Progenitor cell of endocrine pancreas (in vitro differentiated cells): ENCODE measurements at regions not wholly inside any gene's neighbourhood (a gene's known extent, or its start where the extent isn't known, plus 50 kb on each side); places are given as distances from the start of the nearest gene placed in this dataset.
"Not testable (repeated sequence)": the region's sequence is repeated elsewhere in the genome, so short reads cannot be mapped to it uniquely, and the experiment has no call there.

Source experiments
- DNase-seq: peaks from one replicate; pipeline ENCODE4 v3.0.0; 2021; ENCODE audit warnings: low spot score; ENCODE audit not compliant: unreplicated experiment
- H3K27ac Mint-ChIP-seq: 2 replicates; pipeline ENCODE4 v1.8.0; 2021; ENCODE audit warnings: mild to moderate bottlenecking, moderate library complexity, mixed read lengths
- H3K27me3 Mint-ChIP-seq: 2 replicates; pipeline ENCODE4 v1.8.0; 2021; ENCODE audit warnings: mixed read lengths
- H3K36me3 Mint-ChIP-seq: 2 replicates; pipeline ENCODE4 v1.8.0; 2022; ENCODE audit warnings: mixed read lengths; ENCODE audit not compliant: insufficient read depth
- H3K4me1 Mint-ChIP-seq: 2 replicates; pipeline ENCODE4 v1.8.0; 2021; ENCODE audit warnings: low read depth, mixed read lengths
- H3K4me3 Mint-ChIP-seq: 2 replicates; pipeline ENCODE4 v1.8.0; 2021; ENCODE audit warnings: low read depth, mild to moderate bottlenecking, moderate library complexity, mixed read lengths
- H3K9me3 Mint-ChIP-seq: 2 replicates; pipeline ENCODE4 v1.8.0; 2021; ENCODE audit warnings: low read depth, mixed read lengths
- TF ChIP-seq, protein P1 (sequence below): fragments of 200-600 bp; sonication (generic); IDR thresholded peaks from one replicate; pipeline ENCODE4 v1.5.0; 2021; ENCODE audit warnings: antibody characterized with exemption, mild to moderate bottlenecking; ENCODE audit not compliant: unreplicated experiment

DNA sequence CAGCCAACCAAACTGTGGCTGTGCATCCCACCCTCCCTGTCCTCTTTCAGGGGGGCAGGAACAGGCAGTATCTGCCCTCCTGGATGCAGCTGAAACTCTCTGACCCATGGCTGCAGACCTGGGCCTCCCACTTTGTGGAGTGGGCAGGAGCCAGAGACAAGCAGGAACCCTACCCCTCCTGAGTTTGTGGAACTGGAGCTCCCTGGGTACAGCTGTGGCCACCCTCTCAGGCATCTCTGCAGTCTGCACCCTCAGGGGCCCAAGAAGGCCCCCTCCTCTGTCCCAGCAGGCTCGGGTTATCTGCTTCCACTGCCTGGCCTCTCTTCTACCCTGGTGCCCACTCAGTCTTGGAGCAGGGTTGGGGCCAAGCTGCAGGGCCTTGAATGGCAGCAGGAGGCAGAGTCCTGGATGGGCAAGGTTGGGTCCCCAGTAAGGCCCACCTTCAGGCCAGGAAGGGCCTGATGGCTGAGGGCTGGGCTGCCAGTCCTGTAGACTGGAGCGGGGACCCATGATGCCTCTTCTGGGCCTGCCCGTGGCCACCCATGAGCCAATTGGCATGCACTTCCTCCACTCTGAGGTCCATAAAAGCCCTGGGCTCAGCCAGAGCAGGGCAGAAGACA lies 619.9 kb downstream of the KIF4B start:
- TF ChIP-seq, protein P1, sequence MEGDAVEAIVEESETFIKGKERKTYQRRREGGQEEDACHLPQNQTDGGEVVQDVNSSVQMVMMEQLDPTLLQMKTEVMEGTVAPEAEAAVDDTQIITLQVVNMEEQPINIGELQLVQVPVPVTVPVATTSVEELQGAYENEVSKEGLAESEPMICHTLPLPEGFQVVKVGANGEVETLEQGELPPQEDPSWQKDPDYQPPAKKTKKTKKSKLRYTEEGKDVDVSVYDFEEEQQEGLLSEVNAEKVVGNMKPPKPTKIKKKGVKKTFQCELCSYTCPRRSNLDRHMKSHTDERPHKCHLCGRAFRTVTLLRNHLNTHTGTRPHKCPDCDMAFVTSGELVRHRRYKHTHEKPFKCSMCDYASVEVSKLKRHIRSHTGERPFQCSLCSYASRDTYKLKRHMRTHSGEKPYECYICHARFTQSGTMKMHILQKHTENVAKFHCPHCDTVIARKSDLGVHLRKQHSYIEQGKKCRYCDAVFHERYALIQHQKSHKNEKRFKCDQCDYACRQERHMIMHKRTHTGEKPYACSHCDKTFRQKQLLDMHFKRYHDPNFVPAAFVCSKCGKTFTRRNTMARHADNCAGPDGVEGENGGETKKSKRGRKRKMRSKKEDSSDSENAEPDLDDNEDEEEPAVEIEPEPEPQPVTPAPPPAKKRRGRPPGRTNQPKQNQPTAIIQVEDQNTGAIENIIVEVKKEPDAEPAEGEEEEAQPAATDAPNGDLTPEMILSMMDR: no peak
- no peak overlapping the region for H3K4me3 Mint-ChIP-seq
- no peak overlapping the region for H3K27ac Mint-ChIP-seq
- H3K27me3 Mint-ChIP-seq: no peaks in the 10 kb centered on the region
- no peaks in the 10 kb centered on the region for H3K9me3 Mint-ChIP-seq
- H3K4me1 Mint-ChIP-seq: no peaks in the 10 kb centered on the region
- H3K36me3 Mint-ChIP-seq: no peaks in the 10 kb centered on the region
- no peak for DNase-seq

DNA sequence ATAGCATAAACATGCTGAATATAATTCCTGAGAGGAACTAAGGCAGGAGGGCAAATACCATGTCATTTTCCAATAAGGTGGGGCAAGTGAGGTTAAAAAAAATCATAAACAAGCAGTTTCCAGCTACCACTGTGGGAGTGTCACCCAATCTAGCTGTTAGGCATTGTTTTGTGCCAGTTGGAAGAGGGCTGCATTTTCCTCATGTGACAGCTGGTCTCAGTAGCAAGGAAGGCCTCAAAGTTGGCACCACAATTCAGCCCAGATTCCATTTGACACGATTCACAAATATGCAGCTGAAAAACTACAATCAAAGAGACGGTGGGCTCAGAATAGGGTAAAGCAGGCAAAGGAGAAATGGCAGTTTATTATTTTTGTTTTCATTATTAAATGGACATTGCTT lies 636.1 kb downstream of the KIF4B start:
- no peak for DNase-seq

GRCh38 chr5:155655569-155655968 lies 642.0 kb downstream of the KIF4B start:
- DNase-seq: no peak
- Mint-ChIP-seq H3K36me3 (no peaks in the 10 kb centered on the region), H3K9me3 (peaks cover 2% of the 10 kb centered on the region), H3K4me1 (no peaks in the 10 kb centered on the region), H3K4me3 (no peak overlapping the region), H3K27me3 (peaks cover 3% of the 10 kb centered on the region), H3K27ac (no peak overlapping the region)
- TF ChIP-seq, protein P1: no peak

More for the DNA sequence above, 636.1 kb downstream of the KIF4B start:
- Mint-ChIP-seq H3K4me1 (no peaks in the 10 kb centered on the region), H3K36me3 (no peaks in the 10 kb centered on the region), H3K9me3 (peaks cover 2% of the 10 kb centered on the region), H3K27me3 (peaks cover 3% of the 10 kb centered on the region), H3K4me3 (no peak overlapping the region), H3K27ac (peak overlapping the region; percentile 65)
- TF ChIP-seq, protein P1: no peak

DNA sequence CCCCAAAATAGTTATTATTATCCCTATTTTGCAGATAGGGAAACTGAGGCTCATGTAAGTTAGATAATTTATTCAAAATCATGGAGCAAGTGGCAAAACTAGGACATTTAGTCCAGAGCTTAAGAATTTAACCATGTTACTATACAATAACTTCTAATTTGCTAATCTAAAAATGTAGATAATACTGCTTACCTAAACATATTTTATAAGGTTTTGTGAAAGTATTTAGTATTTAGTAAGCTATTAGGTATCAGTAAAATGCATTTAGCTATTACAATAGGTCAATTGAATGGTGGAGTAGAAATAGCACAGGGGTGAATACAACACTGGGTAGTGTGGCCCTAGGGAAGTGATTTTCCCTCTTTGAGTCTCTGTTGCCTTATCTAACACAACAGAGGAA lies 648.3 kb downstream of the KIF4B start:
- H3K9me3 Mint-ChIP-seq: no peaks in the 10 kb centered on the region
- no peaks in the 10 kb centered on the region for H3K36me3 Mint-ChIP-seq
- no peak overlapping the region for H3K4me3 Mint-ChIP-seq
- peaks cover 23% of the 10 kb centered on the region for H3K27me3 Mint-ChIP-seq
- H3K27ac Mint-ChIP-seq: no peak overlapping the region
- TF ChIP-seq, protein P1: no peak
- no peak for DNase-seq
- no peaks in the 10 kb centered on the region for H3K4me1 Mint-ChIP-seq

DNA sequence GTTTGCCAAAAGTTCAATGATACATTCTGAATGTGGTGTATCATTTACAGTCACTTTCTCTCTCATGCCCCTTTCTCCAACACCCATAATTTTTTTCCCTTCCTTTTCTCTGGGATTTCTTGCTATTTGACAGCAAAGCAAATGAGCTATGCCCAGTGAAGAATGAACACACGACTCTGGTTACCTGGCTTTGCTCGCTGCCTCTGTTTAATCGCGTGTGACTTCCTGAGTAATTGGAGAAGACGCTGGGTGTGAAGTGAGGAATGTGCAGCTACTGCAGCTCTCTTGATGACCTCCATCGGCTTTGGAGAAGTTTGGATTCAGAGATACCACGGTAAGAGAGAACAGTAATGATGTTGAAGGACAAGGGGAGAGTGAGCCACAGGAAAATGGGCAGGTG lies 651.8 kb downstream of the KIF4B start:
- Mint-ChIP-seq H3K27me3 (peaks cover 25% of the 10 kb centered on the region), H3K27ac (no peak overlapping the region), H3K4me3 (no peak overlapping the region), H3K36me3 (no peaks in the 10 kb centered on the region), H3K9me3 (no peaks in the 10 kb centered on the region), H3K4me1 (no peaks in the 10 kb centered on the region)
- TF ChIP-seq, protein P1: no peak
- DNase-seq: no peak

DNA sequence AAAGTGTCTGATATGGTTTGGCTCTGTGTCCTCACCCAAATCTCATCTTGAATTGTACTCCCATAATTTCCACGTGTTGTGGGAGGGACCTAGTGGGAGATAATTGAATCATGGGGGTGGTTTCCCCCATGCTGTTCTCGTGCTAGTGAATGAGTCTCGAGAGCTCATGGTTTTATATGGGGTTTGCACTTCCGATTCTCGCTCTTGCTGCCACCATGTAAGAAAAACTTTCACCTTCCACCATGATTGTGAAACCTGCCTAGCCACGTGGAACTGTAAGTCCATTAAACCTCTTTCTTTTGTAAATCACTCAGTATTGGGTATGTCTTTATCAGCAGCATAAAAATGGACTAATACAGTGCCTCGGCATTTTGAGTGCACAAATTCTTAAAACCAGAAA lies 655.0 kb upstream of the SGCD start:
- H3K9me3 Mint-ChIP-seq, DNase-seq, H3K4me3 Mint-ChIP-seq, H3K4me1 Mint-ChIP-seq, H3K27ac Mint-ChIP-seq, H3K36me3 Mint-ChIP-seq, H3K27me3 Mint-ChIP-seq: not testable (repeated sequence)
